ENCODE measurements at regions not wholly inside any gene's neighbourhood (a gene's known extent, or its start where the extent isn't known, plus 50 kb on each side); places are given as distances from the start of the nearest gene placed in this dataset.

DNA sequence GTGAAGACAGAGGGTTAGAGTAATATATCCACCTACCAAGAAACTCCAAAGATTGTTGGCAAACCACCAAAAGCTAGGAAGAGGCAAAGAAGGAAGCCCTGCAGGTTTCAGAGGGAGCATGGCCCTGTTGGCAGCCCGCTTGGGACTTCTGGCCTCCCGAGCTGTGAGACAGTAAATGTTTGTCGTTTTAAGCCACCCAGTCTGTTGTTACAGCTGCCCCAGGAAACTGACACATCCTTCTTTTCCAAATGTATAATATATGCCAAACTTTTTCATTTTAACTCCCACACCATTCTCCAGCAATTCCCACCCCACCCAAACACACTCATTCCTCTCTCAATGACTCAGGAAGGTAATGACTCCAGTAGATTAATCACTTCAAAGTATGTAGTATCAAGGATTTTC lies 74.0 kb downstream of the RPS29 start:
- no peak for DNase-seq (ENCODE audit: low spot score)
- Histone ChIP-seq H3K27me3 (ENCODE audit: control insufficient read depth in 4 of 4, insufficient read depth in 4 of 4, low read length in 3 of 4) (no peaks in the 10 kb centered on the region), H3K27ac (ENCODE audit: low read depth in 1 of 2, low read length in 2 of 2) (no peak overlapping the region), H3K9ac (ENCODE audit: low read depth in 1 of 2, low read length in 2 of 2) (no peak overlapping the region), H3K4me3 (ENCODE audit: low read depth in 1 of 3, low read length in 3 of 3) (no peak overlapping the region), H3K36me3 (ENCODE audit: control insufficient read depth in 4 of 4, insufficient read depth in 3 of 4, low read depth in 1 of 4, low read length in 3 of 4) (no peaks in the 10 kb centered on the region), H3K9me3 (ENCODE audit: control insufficient read depth in 4 of 4, low read length in 3 of 4) (peaks cover 0 to 2% (median 0%) of the 10 kb centered on the region in 4 donors), H3K4me1 (ENCODE audit: control insufficient read depth in 4 of 4, insufficient read depth in 4 of 4, low read length in 3 of 4) (no peaks in the 10 kb centered on the region)
- no peak for TF ChIP-seq FOXA1 (IDR thresholded peaks at IDR 0.05)
- TF ChIP-seq, protein P1, sequence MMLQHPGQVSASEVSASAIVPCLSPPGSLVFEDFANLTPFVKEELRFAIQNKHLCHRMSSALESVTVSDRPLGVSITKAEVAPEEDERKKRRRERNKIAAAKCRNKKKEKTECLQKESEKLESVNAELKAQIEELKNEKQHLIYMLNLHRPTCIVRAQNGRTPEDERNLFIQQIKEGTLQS (IDR thresholded peaks at IDR 0.05), result no peak
- TF ChIP-seq RAD21 (IDR thresholded peaks at IDR 0.05), result no peak
- TF ChIP-seq SP1 (IDR thresholded peaks at IDR 0.05), result no peak
- TF ChIP-seq YY1 (IDR thresholded peaks at IDR 0.05), result no peak
- TF ChIP-seq FOXA2 (IDR thresholded peaks at IDR 0.05), result no peak
- TF ChIP-seq TAF1 (conservative IDR thresholded peaks at IDR 0.05), result no peak
- TF ChIP-seq REST (IDR thresholded peaks at IDR 0.05), result no peak
- no peak for TF ChIP-seq MAX (IDR thresholded peaks at IDR 0.05)
- TF ChIP-seq EGR1 (IDR thresholded peaks at IDR 0.05; ENCODE audit: low read depth in 2 of 2), result no peak
- TF ChIP-seq ZBTB33 (IDR thresholded peaks at IDR 0.05), result no peak
- no peak for TF ChIP-seq HNF4A (conservative IDR thresholded peaks at IDR 0.05)
- WGBS, result 81% methylated on average over 3 of the region's 3 CpGs

- H3K4me3 ChIP-seq (ENCODE audit: low read depth in 1 of 3, low read length in 3 of 3), result no peak overlapping the region
- no peak for DNase-seq (ENCODE audit: low spot score)
- H3K27ac ChIP-seq (ENCODE audit: low read depth in 1 of 2, low read length in 2 of 2), result no peak overlapping the region
- H3K36me3 ChIP-seq (ENCODE audit: control insufficient read depth in 4 of 4, insufficient read depth in 3 of 4, low read depth in 1 of 4, low read length in 3 of 4), result no peaks in the 10 kb centered on the region
- H3K9ac ChIP-seq (ENCODE audit: low read depth in 1 of 2, low read length in 2 of 2), result no peak overlapping the region
- no peaks in the 10 kb centered on the region for H3K4me1 ChIP-seq (ENCODE audit: control insufficient read depth in 4 of 4, insufficient read depth in 4 of 4, low read length in 3 of 4)
- H3K27me3 ChIP-seq (ENCODE audit: control insufficient read depth in 4 of 4, insufficient read depth in 4 of 4, low read length in 3 of 4), result no peaks in the 10 kb centered on the region
- H3K9me3 ChIP-seq (ENCODE audit: control insufficient read depth in 4 of 4, low read length in 3 of 4), result peaks cover 0 to 2% (median 0%) of the 10 kb centered on the region in 4 donors
- TF ChIP-seq NR2F2 (IDR thresholded peaks at IDR 0.05) (no peak), JUND (IDR thresholded peaks at IDR 0.05) (no peak), GABPA (IDR thresholded peaks at IDR 0.05 in 1 of 2, conservative IDR thresholded peaks at IDR 0.05 in 1 of 2) (no peak), SP1 (IDR thresholded peaks at IDR 0.05) (no peak), HNF4A (conservative IDR thresholded peaks at IDR 0.05) (no peak), HNF4G (IDR thresholded peaks at IDR 0.05) (no peak), TAF1 (conservative IDR thresholded peaks at IDR 0.05) (no peak), MAX (IDR thresholded peaks at IDR 0.05) (no peak), CTCF (IDR thresholded peaks at IDR 0.05; ENCODE audit: low read depth, low read length, missing input control) (no peak), RAD21 (IDR thresholded peaks at IDR 0.05) (no peak), ZBTB33 (IDR thresholded peaks at IDR 0.05) (no peak), FOXA2 (IDR thresholded peaks at IDR 0.05) (no peak), REST (IDR thresholded peaks at IDR 0.05) (no peak), YY1 (IDR thresholded peaks at IDR 0.05) (no peak), EGR1 (IDR thresholded peaks at IDR 0.05; ENCODE audit: low read depth in 2 of 2) (no peak)
- TF ChIP-seq, protein P1 (IDR thresholded peaks at IDR 0.05), result no peak
Observed at GRCh38 chr14:49508124-49508523, 78.1 kb downstream of the RPS29 start.
